ENCODE measurements at regions not wholly inside any gene's neighbourhood (a gene's known extent, or its start where the extent isn't known, plus 50 kb on each side); places are given as distances from the start of the nearest gene placed in this dataset.

- no peaks in the 10 kb centered on the region for H3K4me1 ChIP-seq (replicated peaks in 1 of 4; ENCODE audit: control insufficient read depth in 3 of 4, insufficient read depth in 4 of 4, low read length in 3 of 4)
- no peak overlapping the region for H2AFZ ChIP-seq (ENCODE audit: low read length)
- H4K20me1 ChIP-seq (replicated peaks in 1 of 2; ENCODE audit: control insufficient read depth in 1 of 2, insufficient read depth in 2 of 2, low read length in 2 of 2) = no peaks in the 10 kb centered on the region
- no peak overlapping the region for H2BK15ac ChIP-seq (ENCODE audit: low read length)
- no peak overlapping the region for H3K9ac ChIP-seq (replicated peaks in 1 of 4; ENCODE audit: extremely low read depth in 1 of 4, low read depth in 3 of 4, low read length in 3 of 4)
- WGBS, 2 experiments (ENCODE audit: extremely low coverage in 1 of 2, insufficient coverage in 1 of 2, insufficient read length in 1 of 2, insufficient replicate concordance in 2 of 2, low coverage in 1 of 2, low lambda C conversion rate in 2 of 2, missing lambda C conversion rate in 1 of 2) = 80% methylated on average over 7 of the region's 7 CpGs; no CpG with 5 or more reads in 1 of the 2 experiments
- H2BK20ac ChIP-seq (ENCODE audit: low read length) = no peak overlapping the region
- no peak overlapping the region for H3K4me3 ChIP-seq (ENCODE audit: extremely low read depth in 1 of 4, insufficient read depth in 2 of 4, low read depth in 3 of 4, low read length in 4 of 4)
- DNase-seq (ENCODE audit: low read depth in 1 of 2, low spot score in 2 of 2) (peak in 1 of 2 experiments; percentile 29), FAIRE-seq (no peak)
- H3K27me3 ChIP-seq (replicated peaks in 1 of 4; ENCODE audit: control insufficient read depth in 3 of 4, extremely low read depth in 1 of 4, insufficient read depth in 3 of 4, low read length in 3 of 4) = no peaks in the 10 kb centered on the region
- H2AK5ac ChIP-seq (ENCODE audit: low read depth, low read length) = no peak overlapping the region
- no peak overlapping the region for H3K23ac ChIP-seq (ENCODE audit: insufficient read length)
- H3K18ac ChIP-seq (ENCODE audit: extremely low read depth, low read length) = no peak overlapping the region
- H4K8ac ChIP-seq (ENCODE audit: extremely low read depth, insufficient read depth, low read length) = no peak overlapping the region
- no peaks in the 10 kb centered on the region for H3K79me2 ChIP-seq (ENCODE audit: control insufficient read depth in 1 of 2, insufficient read depth in 2 of 2, low read length in 2 of 2)
- POLR2A ChIA-PET (ENCODE audit: partially characterized antibody) = no interaction called here
- H3K14ac ChIP-seq (ENCODE audit: insufficient read length) = no peak overlapping the region
- no peaks in the 10 kb centered on the region for H3K9me3 ChIP-seq (ENCODE audit: insufficient read depth in 2 of 2, low read depth in 1 of 2, low read length in 1 of 2)
- no peaks in the 10 kb centered on the region for H3K23me2 ChIP-seq (ENCODE audit: low read depth, low read length)
- no peak overlapping the region; the same call in 1 of the 2 replicates for H2BK12ac ChIP-seq (ENCODE audit: low read depth, low read length)
- no peak overlapping the region for H4K91ac ChIP-seq (replicated peaks; ENCODE audit: insufficient read length, low read length)
- no peak overlapping the region for H3K4ac ChIP-seq (replicated peaks; ENCODE audit: insufficient read length, low read depth, low read length)
- H2BK120ac ChIP-seq (replicated peaks; ENCODE audit: low read depth, low read length) = no peak overlapping the region
- H3K79me1 ChIP-seq (ENCODE audit: low read depth, low read length) = no peaks in the 10 kb centered on the region
- H4K5ac ChIP-seq (ENCODE audit: insufficient read length, low read depth, low read length) = no peak overlapping the region
- H3K56ac ChIP-seq (replicated peaks; ENCODE audit: insufficient read length, low read depth, low read length) = no peak overlapping the region
- no peaks in the 10 kb centered on the region for H3K36me3 ChIP-seq (ENCODE audit: control insufficient read depth in 2 of 4, insufficient read depth in 4 of 4, low read length in 3 of 4)
- no peak overlapping the region for H3K4me2 ChIP-seq (ENCODE audit: insufficient read depth in 1 of 2, low read depth in 2 of 2, low read length in 2 of 2)
- H3K27ac ChIP-seq (ENCODE audit: low read depth, low read length) = no peak overlapping the region
- CTCF ChIA-PET (ENCODE audit: partially characterized antibody) = no interaction called here
- no peak overlapping the region for H2BK5ac ChIP-seq (ENCODE audit: low read depth, low read length)
- TF ChIP-seq YY1 (IDR thresholded peaks at IDR 0.05; ENCODE audit: low read depth, low read length) = no peak
Measured at GRCh38 chr13:110017379-110017778, 231.0 kb upstream of the IRS2 start.

Data from H1 (cell line).